IMR-90 (cell line): ENCODE measurements at regions not wholly inside any gene's neighbourhood (a gene's known extent, or its start where the extent isn't known, plus 50 kb on each side); places are given as distances from the start of the nearest gene placed in this dataset.

Experiments
- ATAC-seq: fragments of 200-7000 bp; cut with Tn5 transposase; 2 replicates; pipeline ENCODE4 v1.9.1; 2020; ENCODE audit warnings: low read depth, mild to moderate bottlenecking, moderate library complexity
- BruUV-seq: library from RNA; stranded (reverse); fragments of 400-500 nt; replicated peaks from 2 replicates; lab custom pipeline; 2021; lab: Mats Ljungman, UMichigan
- CTCF ChIA-PET: fragments of 300-600 bp; formaldehyde crosslinking; extraction: SDS; loops from one replicate; lab custom pipeline; 2021; ENCODE audit warnings: antibody characterized with exemption; lab: Yijun Ruan, JAX
- POLR2A ChIA-PET: fragments of 300-600 bp; sonication (Branson Sonifier 250); formaldehyde crosslinking; loops from one replicate; lab custom pipeline; 2022; ENCODE audit warnings: antibody characterized with exemption; ENCODE audit not compliant: unreplicated experiment; lab: Charles Lee
- DNase-seq: peaks from one replicate; pipeline ENCODE4 v3.0.0; 2013
- H2AFZ ChIP-seq: replicated peaks from 2 replicates; pipeline ENCODE3; 2013; ENCODE audit warnings: low read length, mild to moderate bottlenecking; ENCODE audit not compliant: poor library complexity
- H2AK5ac ChIP-seq: 2 replicates; pipeline ENCODE4 v1.6.1; 2013; ENCODE audit warnings: low read depth, low read length, inconsistent platforms
- H2AK9ac ChIP-seq: replicated peaks from 2 replicates; pipeline ENCODE3; 2013; ENCODE audit warnings: mild to moderate bottlenecking, low read depth, low read length, moderate library complexity; ENCODE audit not compliant: poor library complexity
- H2BK120ac ChIP-seq: 2 replicates; pipeline ENCODE4 v1.6.1; 2013; ENCODE audit warnings: low read depth, low read length, inconsistent platforms
- H2BK15ac ChIP-seq: 3 replicates; pipeline ENCODE4 v1.6.1; 2013; ENCODE audit warnings: low read depth, low read length, inconsistent platforms
- H2BK20ac ChIP-seq: 2 replicates; pipeline ENCODE4 v1.6.1; 2013; ENCODE audit warnings: low read depth, mild to moderate bottlenecking, inconsistent platforms, low read length, moderate library complexity
- H2BK5ac ChIP-seq: 2 replicates; pipeline ENCODE4 v1.6.1; 2013; ENCODE audit warnings: mild to moderate bottlenecking, low read depth, low read length, inconsistent platforms; ENCODE audit not compliant: poor library complexity, severe bottlenecking
- H3K14ac ChIP-seq: replicated peaks from 2 replicates; pipeline ENCODE4 v1.6.1; 2013; ENCODE audit warnings: low read depth, low read length, inconsistent platforms
- H3K18ac ChIP-seq: 2 replicates; pipeline ENCODE4 v1.6.1; 2013; ENCODE audit warnings: low read depth, low read length, control low read depth
- H3K23ac ChIP-seq: 2 replicates; pipeline ENCODE4 v1.6.1; 2013; ENCODE audit warnings: low read depth, low read length, inconsistent platforms
- H3K27ac ChIP-seq: 2 replicates; pipeline ENCODE4 v1.5.1; 2013; ENCODE audit warnings: mild to moderate bottlenecking, control low read depth, low read length; ENCODE audit not compliant: insufficient read depth
- H3K27me3 ChIP-seq: 2 replicates; pipeline ENCODE4 v1.6.1; 2013; ENCODE audit warnings: low read length; ENCODE audit not compliant: control insufficient read depth, insufficient read depth
- H3K36me3 ChIP-seq: 2 replicates; pipeline ENCODE4 v1.6.1; 2013; ENCODE audit warnings: low read length, mixed read lengths; ENCODE audit not compliant: control insufficient read depth, insufficient read depth
- H3K4ac ChIP-seq: 2 replicates; pipeline ENCODE4 v1.6.1; 2013; ENCODE audit warnings: low read depth, low read length, inconsistent platforms
- H3K4me1 ChIP-seq: 2 replicates; pipeline ENCODE4 v1.6.1; 2013; ENCODE audit warnings: low read length, mixed read lengths; ENCODE audit not compliant: control insufficient read depth, insufficient read depth
- H3K4me2 ChIP-seq: 2 replicates; pipeline ENCODE4 v1.6.1; 2013; ENCODE audit warnings: low read depth, mild to moderate bottlenecking, control low read depth, low read length, moderate library complexity
- H3K4me3 ChIP-seq: 2 replicates; pipeline ENCODE4 v1.5.1; 2013; ENCODE audit warnings: low read depth, mild to moderate bottlenecking, control low read depth, low read length, moderate library complexity; ENCODE audit not compliant: insufficient read depth
- H3K56ac ChIP-seq: 2 replicates; pipeline ENCODE4 v1.6.1; 2013; ENCODE audit warnings: low read length, inconsistent platforms; ENCODE audit not compliant: insufficient read depth; ENCODE audit errors: extremely low read depth
- H3K79me1 ChIP-seq, 2 experiments: 2 replicates each; pipeline ENCODE4 v1.6.1; 2013; ENCODE audit warnings: low read length in 2 of 2, inconsistent platforms in 1 of 2, low read depth in 1 of 2
- H3K9ac ChIP-seq: 2 replicates; pipeline ENCODE4 v1.6.1; 2013; ENCODE audit warnings: low read depth, low read length, control low read depth
- H3K9me1 ChIP-seq: 2 replicates; pipeline ENCODE4 v1.6.1; 2013; ENCODE audit warnings: low read length, inconsistent platforms; ENCODE audit not compliant: insufficient read depth
- H3K9me3 ChIP-seq: 2 replicates; pipeline ENCODE4 v1.6.1; 2013; ENCODE audit warnings: low read length; ENCODE audit not compliant: control insufficient read depth, insufficient read depth
- H4K20me1 ChIP-seq: 2 replicates; pipeline ENCODE4 v1.6.1; 2013; ENCODE audit warnings: low read length, inconsistent platforms; ENCODE audit not compliant: insufficient read depth
- H4K5ac ChIP-seq: 2 replicates; pipeline ENCODE4 v1.6.1; 2013; ENCODE audit warnings: mild to moderate bottlenecking, low read depth, low read length, control low read depth
- H4K8ac ChIP-seq, 2 experiments: 2 replicates each; pipeline ENCODE4 v1.6.1; 2013; ENCODE audit warnings: low read depth in 2 of 2, low read length in 2 of 2, control low read depth in 1 of 2, inconsistent platforms in 1 of 2
- H4K91ac ChIP-seq: 2 replicates; pipeline ENCODE4 v1.6.1; 2013; ENCODE audit warnings: low read depth, low read length, inconsistent platforms; ENCODE audit not compliant: insufficient read depth
- CEBPB ChIP-seq: IDR thresholded peaks from 2 replicates; pipeline ENCODE4 v1.6.1; 2012; ENCODE audit warnings: low read depth, low read length, improper control_type of control experiment
- CTCF ChIP-seq: conservative IDR thresholded peaks from 2 replicates; pipeline ENCODE4 v1.5.1; 2012; ENCODE audit warnings: mild to moderate bottlenecking, low read depth, low read length, improper control_type of control experiment
- FOS ChIP-seq: fragments of 150-350 bp; IDR thresholded peaks from 2 replicates; pipeline ENCODE4 v1.6.1; 2016; ENCODE audit warnings: low read depth, low read length
- MAFK ChIP-seq: IDR thresholded peaks from 2 replicates; pipeline ENCODE4 v1.6.1; 2012; ENCODE audit warnings: low read depth, low read length, improper control_type of control experiment
- NFE2L2 ChIP-seq: fragments of 150-350 bp; IDR thresholded peaks from 2 replicates; pipeline ENCODE4 v1.6.1; 2016; ENCODE audit warnings: low read depth, mild to moderate bottlenecking, low read length
- POLR2A ChIP-seq: IDR thresholded peaks from 2 replicates; pipeline ENCODE4 v1.6.1; 2012; ENCODE audit warnings: mild to moderate bottlenecking, low read depth, low read length
- RCOR1 ChIP-seq: IDR thresholded peaks from 2 replicates; pipeline ENCODE4 v1.6.1; 2012; ENCODE audit warnings: mild to moderate bottlenecking, low read length, improper control_type of control experiment; ENCODE audit not compliant: insufficient replicate concordance
- WGBS, 2 experiments: methylation state at CpG; one replicate each; pipeline versions ENCODE4 v1.1.5 to v1.1.7; 2013; ENCODE audit warnings: missing lambda C conversion rate in 2 of 2; ENCODE audit not compliant: insufficient read length in 1 of 2; ENCODE audit errors: extremely low coverage in 2 of 2; 5-methylcytosine and 5-hydroxymethylcytosine counted together
- dilution Hi-C: fragments of 300-500 bp; cut with HindIII; formaldehyde crosslinking; loops from one replicate; pipeline ENCODE4 v1.14.3; 2018; ENCODE audit warnings: low sequenced_read_pairs; ENCODE audit not compliant: unreplicated experiment
- in situ Hi-C: fragments of 300-500 bp; cut with MboI; formaldehyde crosslinking; loops from 3 replicates; pipeline ENCODE4 v1.14.3; 2019; ENCODE audit warnings: low sequenced_read_pairs, inconsistent platforms, mixed read lengths
- intact Hi-C: fragments of 100-400 bp; cut with micrococcal nuclease; formaldehyde crosslinking; loops from 2 replicates; pipeline ENCODE4 v1.10.0; 2022

GRCh38 chr17:74104921-74105320 lies 98.6 kb upstream of the RPL38 start:
- no peak overlapping the region for H2AK5ac ChIP-seq
- no peak overlapping the region for H3K14ac ChIP-seq
- no peak overlapping the region for H3K18ac ChIP-seq
- dilution Hi-C loops: no loop called here
- POLR2A ChIA-PET: no interaction called here
- CTCF ChIA-PET: no interaction called here
- no peak overlapping the region for H4K8ac ChIP-seq
- no peak for TF ChIP-seq NFE2L2
- no peak for TF ChIP-seq CEBPB
- TF ChIP-seq RCOR1: no peak
- TF ChIP-seq FOS: no peak
- no peak for TF ChIP-seq CTCF
- TF ChIP-seq POLR2A: no peak
- TF ChIP-seq MAFK: no peak
- H4K5ac ChIP-seq: no peak overlapping the region
- H4K20me1 ChIP-seq: no peaks in the 10 kb centered on the region
- in situ Hi-C loops: loop anchor here (25.0 kb wide), 1 partner anchor 143 kb away; no protein-coding TSS in a partner anchor
- no TSS peak for BruUV-seq
- no peak overlapping the region for H3K9ac ChIP-seq
- no peak overlapping the region for H3K4me3 ChIP-seq
- no peaks in the 10 kb centered on the region for H3K27me3 ChIP-seq
- no peak overlapping the region for H2BK120ac ChIP-seq
- no peak overlapping the region for H2AK9ac ChIP-seq
- H2BK20ac ChIP-seq: no peak overlapping the region
- no peak overlapping the region for H3K56ac ChIP-seq
- ATAC-seq (no peak), DNase-seq (no peak)
- no peak overlapping the region for H3K23ac ChIP-seq
- H3K4me1 ChIP-seq: no peaks in the 10 kb centered on the region
- H2BK15ac ChIP-seq: no peak overlapping the region
- H2AFZ ChIP-seq: no peak overlapping the region
- 75% methylated on average over 5 of the region's 5 CpGs; no CpG with 5 or more reads in 1 of the 2 experiments for WGBS, 2 experiments
- H3K4me2 ChIP-seq: no peak overlapping the region
- no peak overlapping the region for H2BK5ac ChIP-seq
- no peaks in the 10 kb centered on the region for H3K9me1 ChIP-seq
- peaks cover 62% of the 10 kb centered on the region for H3K9me3 ChIP-seq
- H3K27ac ChIP-seq: no peak overlapping the region
- H3K36me3 ChIP-seq: no peaks in the 10 kb centered on the region
- no peaks in the 10 kb centered on the region for H3K79me1 ChIP-seq
- intact Hi-C loops: no loop called here
- no peak overlapping the region for H3K4ac ChIP-seq
- no peak overlapping the region for H4K91ac ChIP-seq
